Erythroblast (primary cell): ENCODE measurements at regions not wholly inside any gene's neighbourhood (a gene's known extent, or its start where the extent isn't known, plus 50 kb on each side); places are given as distances from the start of the nearest gene placed in this dataset.

Source experiments
- GATA1 ChIP-seq: IDR thresholded peaks from 2 replicates; pipeline ENCODE4 v1.6.1; 2011; ENCODE audit warnings: low read depth, mild to moderate bottlenecking, control low read depth, low read length, moderate library complexity
- POLR2A ChIP-seq: IDR thresholded peaks from 2 replicates; pipeline ENCODE4 v1.6.1; 2011; ENCODE audit warnings: mild to moderate bottlenecking, low read length

DNA sequence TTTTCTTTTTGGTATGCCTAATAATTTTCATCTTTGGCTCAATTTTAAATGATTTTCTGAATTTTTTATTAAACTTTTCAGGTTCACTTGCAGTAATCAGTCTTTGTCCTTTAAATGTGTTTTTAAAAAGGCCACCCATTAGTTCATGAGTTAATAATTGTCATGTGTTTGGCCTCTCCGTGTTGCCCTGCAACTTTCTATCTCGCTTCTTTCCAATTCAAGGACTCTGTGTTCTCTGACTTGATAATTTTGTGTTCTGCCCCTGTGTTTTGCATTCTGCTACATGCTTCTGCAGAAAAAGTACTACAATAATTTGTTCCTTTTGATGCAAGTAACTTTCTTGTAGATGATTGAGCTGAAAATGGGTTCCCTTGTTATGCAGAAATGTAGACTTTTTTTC lies 921.4 kb upstream of the LRATD1 start:
- TF ChIP-seq POLR2A (no peak), GATA1 (no peak)
